ENCODE measurements at regions not wholly inside any gene's neighbourhood (a gene's known extent, or its start where the extent isn't known, plus 50 kb on each side); places are given as distances from the start of the nearest gene placed in this dataset.

GRCh38 chr1:5685446-5686040 is 306.7 kb downstream of the NPHP4 start:
- no peaks in the 10 kb centered on the region for H3K36me3 ChIP-seq
- no peaks in the 10 kb centered on the region for H3K27me3 ChIP-seq (ENCODE audit: insufficient read depth, low read depth, severe bottlenecking)
- DNase-seq, result no peak
- no peak overlapping the region for H3K4me3 ChIP-seq (ENCODE audit: low read depth, low read length)
- no peak overlapping the region for H3K27ac ChIP-seq
- no peaks in the 10 kb centered on the region for H3K9me3 ChIP-seq (ENCODE audit: severe bottlenecking)
- TF ChIP-seq, protein P1, sequence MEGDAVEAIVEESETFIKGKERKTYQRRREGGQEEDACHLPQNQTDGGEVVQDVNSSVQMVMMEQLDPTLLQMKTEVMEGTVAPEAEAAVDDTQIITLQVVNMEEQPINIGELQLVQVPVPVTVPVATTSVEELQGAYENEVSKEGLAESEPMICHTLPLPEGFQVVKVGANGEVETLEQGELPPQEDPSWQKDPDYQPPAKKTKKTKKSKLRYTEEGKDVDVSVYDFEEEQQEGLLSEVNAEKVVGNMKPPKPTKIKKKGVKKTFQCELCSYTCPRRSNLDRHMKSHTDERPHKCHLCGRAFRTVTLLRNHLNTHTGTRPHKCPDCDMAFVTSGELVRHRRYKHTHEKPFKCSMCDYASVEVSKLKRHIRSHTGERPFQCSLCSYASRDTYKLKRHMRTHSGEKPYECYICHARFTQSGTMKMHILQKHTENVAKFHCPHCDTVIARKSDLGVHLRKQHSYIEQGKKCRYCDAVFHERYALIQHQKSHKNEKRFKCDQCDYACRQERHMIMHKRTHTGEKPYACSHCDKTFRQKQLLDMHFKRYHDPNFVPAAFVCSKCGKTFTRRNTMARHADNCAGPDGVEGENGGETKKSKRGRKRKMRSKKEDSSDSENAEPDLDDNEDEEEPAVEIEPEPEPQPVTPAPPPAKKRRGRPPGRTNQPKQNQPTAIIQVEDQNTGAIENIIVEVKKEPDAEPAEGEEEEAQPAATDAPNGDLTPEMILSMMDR (IDR thresholded peaks at IDR 0.05; ENCODE audit: low read depth, low read length), result no peak

DNA sequence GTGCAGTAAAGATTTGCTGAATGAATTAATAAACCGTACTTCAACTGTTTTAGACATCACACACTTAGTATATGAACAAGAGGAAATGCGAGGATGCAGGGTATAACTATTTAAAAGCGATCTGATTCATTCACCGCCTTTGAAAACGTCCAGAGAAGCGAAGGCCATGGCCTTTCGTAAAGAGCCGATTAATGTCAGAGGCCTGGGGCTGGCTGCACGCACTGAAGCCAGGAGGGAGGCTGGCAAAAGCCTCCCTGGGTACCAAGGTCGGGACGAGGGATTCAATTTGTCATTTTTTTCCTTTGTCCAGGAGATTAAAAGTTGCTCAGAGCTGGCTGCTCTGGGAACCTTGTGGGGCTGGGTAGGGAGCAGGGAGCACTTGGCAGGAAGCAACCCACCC is 307.4 kb downstream of the NPHP4 start:
- Histone ChIP-seq H3K27ac (no peak overlapping the region), H3K9me3 (ENCODE audit: severe bottlenecking) (no peaks in the 10 kb centered on the region), H3K4me3 (ENCODE audit: low read depth, low read length) (no peak overlapping the region), H3K36me3 (no peaks in the 10 kb centered on the region), H3K27me3 (ENCODE audit: insufficient read depth, low read depth, severe bottlenecking) (no peaks in the 10 kb centered on the region)
- DNase-seq, result no peak
- TF ChIP-seq, protein P1 (IDR thresholded peaks at IDR 0.05; ENCODE audit: low read depth, low read length), result no peak

DNA sequence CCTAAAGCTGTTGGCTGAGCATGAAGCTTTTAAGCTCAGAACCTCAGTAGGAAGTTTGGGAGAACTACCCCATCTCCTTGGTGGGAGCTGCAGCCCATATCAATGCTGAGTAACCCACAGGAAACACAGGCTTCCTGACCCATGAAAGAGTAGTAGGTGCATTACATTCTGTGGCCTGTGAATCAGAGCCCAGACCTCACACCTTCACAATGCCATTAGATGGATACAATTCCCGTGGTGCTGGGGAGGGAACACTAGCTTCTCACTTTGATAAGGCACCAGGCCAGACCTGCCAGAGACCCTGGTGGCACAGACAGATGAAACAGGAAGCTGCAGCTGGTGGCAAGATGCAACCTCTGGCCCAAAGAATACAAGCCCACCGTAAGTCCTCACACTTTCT is 308.8 kb downstream of the NPHP4 start:
- no peak for DNase-seq

DNA sequence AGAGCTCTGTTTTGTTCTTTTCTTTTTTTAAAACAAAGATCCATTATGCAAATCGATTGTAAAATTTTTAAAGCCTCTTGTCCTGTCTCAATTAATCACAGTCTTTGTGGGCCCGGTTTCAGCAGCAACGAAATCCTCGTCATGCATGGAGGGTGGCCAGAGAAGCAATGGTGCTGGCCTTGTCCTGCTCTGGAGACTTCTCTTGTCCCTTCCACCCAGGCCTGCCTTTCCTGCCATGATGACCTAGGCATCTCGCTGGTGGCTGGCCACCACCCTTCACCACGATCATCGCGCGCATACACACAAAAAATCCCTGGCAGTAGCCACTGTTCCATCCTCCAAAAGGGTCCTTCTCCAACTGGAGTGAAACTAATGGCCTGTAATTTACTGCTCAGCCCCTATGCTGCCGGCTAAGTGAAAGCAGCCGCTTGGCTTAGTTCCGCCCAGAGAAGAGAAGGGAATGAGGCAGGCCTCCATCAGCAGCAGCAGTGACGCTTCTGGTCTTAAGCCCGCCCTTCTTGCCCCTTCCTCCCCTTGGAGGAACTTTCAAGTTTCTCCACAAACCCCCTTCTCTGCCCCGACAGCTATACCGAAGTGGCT is 309.5 kb downstream of the NPHP4 start:
- DNase-seq, result no peak
- TF ChIP-seq, protein P1 (IDR thresholded peaks at IDR 0.05; ENCODE audit: low read depth, low read length), result no peak
- no peaks in the 10 kb centered on the region for H3K9me3 ChIP-seq (ENCODE audit: severe bottlenecking)
- no peaks in the 10 kb centered on the region for H3K27me3 ChIP-seq (ENCODE audit: insufficient read depth, low read depth, severe bottlenecking)
- H3K27ac ChIP-seq, result no peak overlapping the region
- H3K36me3 ChIP-seq, result no peaks in the 10 kb centered on the region
- H3K4me3 ChIP-seq (ENCODE audit: low read depth, low read length), result no peak overlapping the region

More for the DNA sequence above, 308.8 kb downstream of the NPHP4 start:
- no peaks in the 10 kb centered on the region for H3K27me3 ChIP-seq (ENCODE audit: insufficient read depth, low read depth, severe bottlenecking)
- H3K9me3 ChIP-seq (ENCODE audit: severe bottlenecking), result no peaks in the 10 kb centered on the region
- TF ChIP-seq, protein P1 (IDR thresholded peaks at IDR 0.05; ENCODE audit: low read depth, low read length), result no peak
- H3K36me3 ChIP-seq, result no peaks in the 10 kb centered on the region
- no peak overlapping the region for H3K27ac ChIP-seq
- H3K4me3 ChIP-seq (ENCODE audit: low read depth, low read length), result no peak overlapping the region

DNA sequence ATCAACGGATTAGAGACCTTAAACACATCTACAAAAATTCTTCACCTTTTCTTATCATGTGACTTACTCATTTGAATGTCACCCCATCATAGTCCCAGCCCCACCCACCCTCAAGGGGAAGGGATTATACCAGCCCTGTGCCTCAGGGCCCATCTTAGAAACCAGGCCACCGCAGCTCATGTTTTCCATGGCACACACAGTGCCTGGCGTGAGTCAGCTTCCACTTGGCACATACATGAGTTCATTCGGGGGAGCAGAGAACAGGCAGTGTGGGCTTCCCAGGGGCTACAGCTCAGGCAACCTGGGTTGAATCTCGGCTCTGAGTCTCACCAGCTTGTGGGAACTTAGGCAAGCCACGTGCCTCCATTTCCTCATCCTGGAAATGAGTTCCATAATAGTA is 310.6 kb downstream of the NPHP4 start:
- no peaks in the 10 kb centered on the region for H3K27me3 ChIP-seq (ENCODE audit: insufficient read depth, low read depth, severe bottlenecking)
- DNase-seq, result no peak
- TF ChIP-seq, protein P1 (IDR thresholded peaks at IDR 0.05; ENCODE audit: low read depth, low read length), result no peak
- no peak overlapping the region for H3K27ac ChIP-seq
- no peaks in the 10 kb centered on the region for H3K9me3 ChIP-seq (ENCODE audit: severe bottlenecking)
- no peak overlapping the region for H3K4me3 ChIP-seq (ENCODE audit: low read depth, low read length)
- no peaks in the 10 kb centered on the region for H3K36me3 ChIP-seq

DNA sequence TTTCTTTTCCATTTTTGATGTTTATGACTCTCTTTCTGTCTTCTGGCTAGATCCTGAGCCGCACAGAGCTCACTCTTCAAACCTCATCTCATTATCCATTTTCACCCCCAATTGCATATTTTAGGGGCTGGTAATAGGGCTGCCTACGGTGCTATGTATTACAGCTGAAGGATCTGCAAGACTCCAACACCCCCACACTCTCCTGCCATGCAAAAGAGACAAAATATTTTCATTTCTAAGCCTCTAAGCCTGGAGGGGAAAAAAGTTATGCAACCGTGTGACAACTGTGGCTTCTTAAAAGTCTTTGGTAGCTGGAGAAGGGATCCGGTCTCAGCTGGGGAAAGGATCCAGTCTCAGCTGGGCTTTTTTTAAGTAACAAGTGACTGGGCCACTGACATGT is 311.6 kb downstream of the NPHP4 start:
- Histone ChIP-seq H3K9me3 (ENCODE audit: severe bottlenecking) (no peaks in the 10 kb centered on the region), H3K27ac (no peak overlapping the region), H3K36me3 (no peaks in the 10 kb centered on the region), H3K27me3 (ENCODE audit: insufficient read depth, low read depth, severe bottlenecking) (no peaks in the 10 kb centered on the region), H3K4me3 (ENCODE audit: low read depth, low read length) (no peak overlapping the region)
- DNase-seq, result no peak
- TF ChIP-seq, protein P1 (IDR thresholded peaks at IDR 0.05; ENCODE audit: low read depth, low read length), result no peak
